Inflammatory macrophage treated with lipopolysaccharide for 4 hours (primary cell): ENCODE measurements at regions not wholly inside any gene's neighbourhood (a gene's known extent, or its start where the extent isn't known, plus 50 kb on each side); places are given as distances from the start of the nearest gene placed in this dataset.
A peak's percentile ranks its signal among the peaks of the same experiment; 100 is the strongest.
"Not testable (repeated sequence)": the region's sequence is repeated elsewhere in the genome, so short reads cannot be mapped to it uniquely, and the experiment has no call there.

Experiments
- DNase-seq: peaks from one replicate; pipeline ENCODE4 v3.0.0-alpha.2; 2020

DNA sequence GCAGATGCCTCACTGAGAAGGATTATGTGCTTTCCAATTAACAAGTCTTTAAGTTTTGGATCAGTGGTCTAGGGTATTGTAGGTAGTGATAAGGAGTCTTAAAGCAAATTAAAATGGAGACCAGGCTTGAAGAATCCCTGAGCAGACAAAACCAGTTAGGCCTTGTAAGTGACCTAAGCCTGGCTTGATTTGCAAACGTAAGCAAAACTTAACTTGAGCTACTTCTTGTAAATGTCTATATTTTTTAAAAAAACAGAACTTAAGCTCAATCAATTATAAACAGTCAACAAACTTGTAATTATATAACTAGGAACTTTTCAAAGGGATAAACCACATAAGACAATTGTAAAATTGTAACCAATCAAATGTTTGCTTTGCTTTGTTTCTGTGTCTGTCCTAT is 72.7 kb upstream of the NALF2 start:
- no peak for DNase-seq

DNA sequence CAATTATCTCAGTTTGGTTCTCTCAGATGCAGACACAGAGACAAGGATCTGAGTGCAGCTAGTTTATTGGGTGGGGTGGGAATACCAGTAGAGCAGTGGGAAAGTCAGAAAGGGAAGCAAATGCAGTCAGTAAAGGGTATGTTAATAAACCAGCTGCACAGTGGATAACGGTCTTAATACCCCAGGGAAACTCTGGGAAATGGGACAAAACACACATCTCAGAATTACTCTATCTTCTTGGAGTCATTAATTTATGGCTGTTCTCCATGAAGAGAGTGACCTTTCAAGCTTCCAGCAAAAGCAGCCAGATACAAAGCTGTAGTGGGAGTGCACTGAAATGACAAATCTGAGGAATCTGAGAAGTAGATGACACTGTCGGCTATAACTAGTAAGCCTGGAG is 73.3 kb upstream of the NALF2 start:
- no peak for DNase-seq

DNA sequence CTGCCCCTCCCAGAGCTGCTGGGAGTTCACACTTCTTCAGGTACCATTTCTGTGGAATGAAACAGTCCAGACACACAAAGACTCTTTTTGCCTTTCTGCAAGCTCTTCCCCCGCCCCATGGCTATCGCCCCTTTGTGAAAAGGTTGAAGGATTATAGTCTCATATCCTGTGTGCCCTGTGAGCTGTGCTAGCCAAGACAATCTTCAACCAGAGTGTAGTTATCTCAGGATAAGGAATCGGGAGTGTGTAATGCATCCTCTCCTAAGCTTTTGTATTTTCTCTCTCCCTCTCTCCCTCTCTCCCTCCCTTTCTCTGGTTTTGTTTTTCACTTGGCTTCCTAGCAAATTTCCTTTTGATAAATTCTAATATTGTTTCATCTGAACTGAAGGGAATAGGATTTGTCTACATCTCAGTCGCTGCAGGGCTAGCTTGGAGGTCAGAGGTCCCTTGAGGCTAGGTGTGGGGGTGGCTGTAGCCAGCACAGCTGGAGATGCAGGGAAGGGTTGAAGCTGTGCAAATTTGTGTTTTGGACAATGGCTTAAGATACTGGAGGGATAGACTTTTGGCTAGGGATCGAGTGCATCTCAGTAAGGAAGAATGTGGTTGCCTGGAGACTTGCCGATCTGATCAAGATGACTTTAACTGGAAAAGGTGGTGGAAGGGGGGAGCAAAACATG is 74.6 kb upstream of the NALF2 start:
- DNase-seq = no peak

DNA sequence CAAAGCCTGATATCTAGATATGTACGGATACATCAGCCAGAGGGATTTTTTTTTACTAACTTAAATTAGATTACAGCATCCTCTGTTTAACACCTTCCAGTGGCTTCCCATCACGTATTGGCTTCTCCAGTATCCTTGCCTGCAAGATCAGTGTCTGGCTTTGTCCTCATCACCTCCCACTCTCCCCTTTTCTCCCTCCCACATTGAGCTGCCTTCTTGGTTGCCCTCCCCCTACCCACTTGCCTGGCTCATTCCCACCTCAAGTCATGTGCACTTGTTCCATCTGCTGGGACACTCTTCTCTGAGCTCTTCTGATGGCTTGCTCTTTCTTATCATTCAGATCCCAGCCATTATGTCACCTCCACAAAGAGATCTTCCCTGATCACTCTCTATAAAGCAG is 75.9 kb upstream of the NALF2 start:
- DNase-seq = no peak

DNA sequence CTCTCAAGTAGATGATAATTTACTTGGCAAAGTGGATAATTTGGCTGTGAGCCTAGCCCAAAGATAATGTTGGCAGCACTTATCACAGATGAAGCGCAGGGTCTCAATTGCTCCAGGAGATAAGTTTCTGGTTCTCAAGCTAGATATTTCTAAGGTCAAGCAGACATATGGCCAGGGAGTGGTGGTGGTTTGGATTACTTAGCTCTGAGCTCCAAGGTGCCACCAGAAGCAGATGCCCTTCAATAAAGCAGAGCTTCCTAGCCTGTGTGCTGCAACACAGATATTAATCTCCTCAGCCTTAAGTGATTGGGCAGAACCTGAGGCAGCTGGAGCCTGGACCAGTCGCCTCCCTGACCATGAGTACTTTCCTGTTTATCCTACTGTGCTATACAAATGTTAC is 79.2 kb upstream of the NALF2 start:
- DNase-seq = no peak

DNA sequence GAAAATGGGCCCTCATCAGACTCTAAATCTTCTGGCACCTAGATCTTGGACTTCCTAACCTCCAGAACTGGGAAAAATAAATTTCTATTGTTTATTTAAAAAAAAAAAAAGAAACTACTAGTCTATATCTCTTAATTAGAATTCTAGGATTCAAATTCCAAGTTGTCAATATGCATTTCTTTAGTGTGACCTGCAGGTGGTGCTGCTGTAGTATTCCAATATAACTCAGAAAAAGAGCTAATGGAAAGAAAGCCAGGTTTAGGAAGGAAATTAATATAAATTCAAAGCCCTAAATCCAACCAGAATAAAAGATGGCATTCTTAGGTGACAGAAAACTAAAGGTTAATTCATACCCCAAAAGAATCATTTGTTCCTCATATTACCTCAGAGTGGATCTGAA is 80.0 kb upstream of the NALF2 start:
- peak; percentile 0 for DNase-seq

DNA sequence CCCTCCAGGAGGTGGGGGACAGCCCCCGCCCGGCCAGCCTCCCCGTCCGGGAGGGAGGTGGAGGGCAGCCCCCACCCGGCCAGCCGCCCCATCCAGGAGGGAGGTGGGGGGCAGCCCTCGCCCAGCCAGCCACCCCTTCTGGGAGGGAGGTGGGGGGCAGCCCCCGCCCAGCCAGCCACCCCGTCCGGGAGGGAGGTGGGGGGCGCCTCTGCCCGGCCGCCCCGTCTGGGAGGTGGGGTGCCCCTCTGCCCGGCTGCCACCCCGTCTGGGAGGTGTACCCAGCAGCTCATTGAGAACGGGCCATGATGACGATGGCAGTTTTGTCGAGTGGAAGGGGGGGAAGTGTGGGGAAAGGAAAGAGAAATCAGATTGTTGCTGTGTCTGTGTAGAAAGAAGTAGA is 81.9 kb upstream of the NALF2 start:
- not testable (repeated sequence) for DNase-seq

DNA sequence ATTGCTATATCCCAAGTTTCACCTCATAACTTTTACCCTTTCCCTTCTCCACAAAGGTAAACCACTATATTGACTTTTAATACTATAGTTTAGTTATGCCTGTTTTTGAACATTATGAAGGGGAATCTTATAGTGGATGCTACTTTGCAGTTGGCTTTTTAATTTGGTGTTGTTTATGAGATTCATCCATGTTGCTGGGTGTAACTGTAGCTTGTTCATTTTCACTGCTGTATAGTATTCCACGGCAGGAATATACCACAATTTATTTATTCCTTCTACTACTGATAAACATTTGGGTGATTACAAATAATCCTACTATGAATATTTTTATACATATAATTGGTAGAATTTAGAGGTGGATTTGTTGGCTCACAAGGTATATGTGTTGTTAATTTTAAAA is 88.4 kb upstream of the NALF2 start:
- no peak for DNase-seq

DNA sequence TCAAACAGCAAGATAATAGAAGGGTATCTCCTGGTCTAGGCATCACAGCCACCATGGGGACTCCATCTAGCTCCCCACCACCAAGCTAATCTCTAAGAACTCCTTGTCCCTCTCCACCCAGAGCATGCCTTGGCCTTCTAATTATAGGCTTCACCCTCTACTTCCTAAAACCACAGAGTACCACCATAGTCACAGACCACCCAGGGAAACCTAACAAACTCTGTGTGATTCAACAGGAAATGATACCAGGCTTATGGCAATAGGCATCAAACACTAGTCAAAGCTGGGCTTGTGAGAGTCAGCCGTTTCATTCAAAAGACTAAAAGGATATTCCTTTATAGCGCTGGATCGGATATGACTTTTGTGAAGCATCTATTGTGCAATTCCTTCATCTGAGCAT is 91.5 kb upstream of the NALF2 start:
- DNase-seq = no peak

DNA sequence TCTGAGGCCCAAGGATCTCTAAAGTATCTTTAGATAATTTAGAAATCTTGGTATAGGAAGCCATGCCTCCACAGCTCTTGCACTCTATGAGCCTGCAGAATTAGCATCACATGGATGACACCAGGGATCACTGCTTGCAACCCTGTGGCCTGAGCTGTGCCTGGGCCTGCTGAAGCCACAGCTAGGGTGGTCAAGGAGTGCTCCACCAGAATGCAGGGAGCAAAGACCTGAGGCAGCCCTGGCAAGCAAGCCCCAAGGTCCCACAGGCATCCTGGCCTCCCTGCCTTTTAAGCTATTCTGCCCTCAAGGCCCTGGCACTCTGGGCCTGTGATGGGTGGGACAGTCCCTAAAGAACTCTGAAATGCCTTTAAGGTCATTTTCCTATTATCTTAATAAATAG is 105.2 kb upstream of the NALF2 start:
- DNase-seq = no peak

DNA sequence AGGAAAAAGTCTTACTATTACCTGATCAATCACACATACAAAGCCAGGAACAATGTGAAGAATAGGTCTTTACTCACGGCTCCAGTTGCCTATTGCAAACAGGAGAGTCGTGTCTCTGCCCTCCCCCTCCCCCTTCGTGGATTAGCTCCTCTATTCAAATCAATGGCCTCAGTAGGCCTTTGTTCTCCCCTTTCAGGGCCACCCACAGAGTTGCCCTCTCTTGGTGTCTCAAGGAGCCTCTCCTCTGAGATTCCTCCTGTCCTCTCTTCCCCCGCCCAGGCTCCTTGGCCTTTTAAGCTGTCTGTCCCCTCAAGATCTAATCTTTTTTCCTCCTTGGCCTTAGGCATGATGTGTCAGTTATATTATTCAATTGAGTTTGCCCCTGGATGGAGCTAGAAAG is 107.2 kb upstream of the NALF2 start:
- no peak for DNase-seq

DNA sequence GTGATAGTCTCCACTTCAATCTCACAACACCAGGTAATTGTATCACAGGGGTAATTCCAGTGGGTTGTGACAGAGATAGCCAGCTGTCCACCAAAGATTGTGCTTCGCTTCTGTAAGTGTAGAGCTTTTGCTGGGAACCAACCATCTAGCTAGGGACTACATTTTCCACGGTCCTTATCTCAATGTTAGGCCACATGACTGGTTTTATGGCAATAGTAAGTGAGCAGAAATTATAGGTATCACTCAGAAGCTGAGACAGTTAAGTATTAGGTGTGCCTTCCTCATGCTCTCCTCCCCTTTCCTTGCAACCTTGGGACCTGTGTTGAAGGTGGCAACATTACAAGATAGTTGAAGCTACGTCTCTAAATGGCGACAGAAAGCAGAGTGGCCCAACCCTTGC is 108.8 kb upstream of the NALF2 start:
- DNase-seq = no peak

DNA sequence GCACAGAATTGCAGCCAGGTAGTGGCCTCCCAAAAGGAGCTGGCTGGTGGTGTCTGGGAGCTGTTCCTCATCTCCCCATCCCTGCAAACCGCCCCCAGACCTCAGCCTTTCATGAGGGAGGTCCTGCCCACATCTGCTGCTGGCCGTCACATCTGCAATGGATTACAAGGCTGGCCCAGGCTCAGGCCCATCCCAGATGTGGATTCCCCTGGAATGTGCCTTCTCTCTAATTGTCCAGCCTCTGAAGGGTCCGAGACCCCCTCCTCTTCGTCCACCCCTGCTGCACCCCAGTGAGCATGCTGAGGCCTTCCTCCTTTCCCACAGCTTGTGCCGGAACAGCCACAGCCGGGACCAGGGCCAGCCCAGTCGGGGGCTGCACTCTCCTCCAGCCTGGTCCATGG is 115.0 kb upstream of the NALF2 start:
- no peak for DNase-seq

DNA sequence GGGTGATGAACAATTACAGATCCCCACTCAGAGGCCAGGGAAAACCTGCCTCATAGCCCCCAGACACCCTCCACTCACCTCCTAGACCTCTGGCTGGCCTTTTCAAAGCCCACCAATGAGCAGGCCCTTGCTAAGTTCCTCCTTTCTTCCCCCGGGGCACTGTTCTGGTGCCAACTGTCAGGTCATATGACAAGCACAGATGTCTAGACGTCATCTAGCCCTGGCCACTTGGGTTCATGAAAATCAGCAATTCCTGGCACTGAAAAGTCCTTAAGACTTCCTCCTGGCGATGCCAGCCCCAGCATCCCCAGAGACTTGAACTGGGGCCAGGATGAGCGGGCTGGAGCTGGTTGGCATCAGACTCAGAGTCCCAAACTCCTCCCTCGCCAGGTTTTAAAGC is 115.6 kb upstream of the NALF2 start:
- DNase-seq = no peak

DNA sequence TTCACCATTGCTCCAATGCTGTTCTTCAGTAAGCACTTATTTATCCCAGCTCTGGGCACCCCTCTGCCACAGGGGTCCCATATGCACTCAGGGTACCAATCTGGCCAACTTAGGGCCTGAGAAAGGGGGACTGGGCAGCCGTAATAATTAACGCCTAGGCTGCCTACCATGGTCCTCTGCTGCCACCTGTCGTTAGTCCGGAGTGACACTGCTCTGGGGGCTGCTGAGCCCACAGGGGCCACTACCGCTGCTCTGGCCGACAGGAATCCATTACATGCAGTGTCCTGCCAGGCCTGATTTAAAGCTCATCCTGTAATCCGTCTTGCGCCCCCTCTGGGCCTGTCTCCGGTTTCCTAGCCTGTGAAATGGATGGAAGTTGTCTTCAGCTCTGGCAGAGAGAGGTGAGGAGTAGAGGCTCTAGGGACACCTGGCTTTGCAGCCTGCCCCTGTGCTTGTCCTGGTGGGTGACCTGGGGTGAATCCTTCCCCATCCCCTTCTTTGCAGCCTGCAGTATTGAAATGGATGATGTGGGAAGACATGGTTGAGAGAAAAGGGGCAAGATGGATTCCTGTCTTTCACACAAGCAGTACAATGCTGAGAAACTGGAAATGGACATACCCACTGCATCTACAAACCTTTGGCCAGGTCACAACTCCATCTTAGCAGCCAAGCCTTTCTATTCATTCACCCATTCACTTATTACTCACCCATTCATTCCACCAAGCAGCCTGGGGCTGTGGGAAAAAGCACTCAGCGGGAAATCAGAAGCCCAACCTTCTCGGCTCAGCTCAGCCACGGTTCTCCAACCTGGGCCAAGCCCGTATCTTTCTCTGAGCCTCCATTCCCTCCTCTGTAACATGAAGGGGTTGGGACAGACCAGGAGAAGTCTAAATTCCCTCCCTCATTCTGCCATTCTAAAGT is 116.3 kb upstream of the NALF2 start:
- peak; percentile 10 for DNase-seq

DNA sequence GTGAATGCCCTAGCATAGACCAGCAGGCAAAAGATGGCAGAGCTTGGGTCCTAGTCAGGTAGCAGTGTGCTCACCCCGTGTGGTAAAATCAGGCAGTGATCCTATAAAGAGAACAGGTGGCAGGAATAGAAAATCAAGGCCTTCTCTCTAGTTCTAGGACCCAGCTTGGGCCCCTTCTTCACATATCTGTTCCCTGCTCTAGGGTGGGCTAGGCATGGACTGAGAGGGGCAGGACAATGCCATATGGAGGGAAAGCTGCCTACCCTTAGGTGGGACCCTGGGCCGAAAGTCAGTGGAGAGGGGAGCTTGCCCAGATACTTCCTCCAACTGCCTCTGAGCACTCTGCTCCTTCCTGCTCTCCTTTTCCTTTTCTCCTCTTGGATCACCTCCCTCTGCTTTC is 117.4 kb upstream of the NALF2 start:
- no peak for DNase-seq

DNA sequence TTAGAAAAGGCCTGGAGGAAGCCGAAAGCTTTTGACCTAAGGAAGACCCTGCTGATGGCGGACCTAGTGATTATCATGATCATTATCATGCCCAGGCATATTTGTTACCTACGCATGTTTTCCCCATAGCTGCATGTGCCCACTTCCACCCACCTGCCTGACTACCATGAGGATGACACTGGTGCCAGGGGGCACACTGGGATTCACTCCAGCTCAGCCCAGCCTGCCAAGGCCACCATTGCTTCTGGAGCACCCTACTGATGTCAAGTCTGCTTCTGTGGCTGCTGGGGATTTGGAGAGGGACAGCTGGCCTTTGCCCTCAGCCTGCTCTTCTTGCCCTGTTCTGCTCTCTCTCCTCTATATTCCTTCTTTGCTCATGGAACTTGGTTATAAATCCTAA is 124.7 kb upstream of the NALF2 start:
- DNase-seq = no peak

DNA sequence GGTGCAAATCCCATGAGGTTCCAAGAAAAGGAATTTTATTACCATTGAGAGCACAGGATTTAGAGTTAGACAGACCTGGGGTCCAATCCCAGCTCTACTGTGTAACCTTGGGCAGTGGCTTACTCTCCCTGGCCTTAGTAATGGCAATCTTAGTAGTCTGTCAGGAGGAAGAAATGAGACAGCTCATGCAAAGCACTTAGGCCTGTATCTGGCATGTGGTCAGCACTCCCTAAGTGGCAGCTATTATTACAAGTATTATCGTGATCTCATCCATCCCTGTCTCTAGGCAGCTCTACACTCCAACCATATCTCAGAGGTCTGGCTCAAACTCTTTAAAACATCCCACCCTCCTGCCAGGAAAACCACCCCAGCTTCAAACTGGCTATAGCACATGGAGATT is 129.6 kb upstream of the NALF2 start:
- no peak for DNase-seq

DNA sequence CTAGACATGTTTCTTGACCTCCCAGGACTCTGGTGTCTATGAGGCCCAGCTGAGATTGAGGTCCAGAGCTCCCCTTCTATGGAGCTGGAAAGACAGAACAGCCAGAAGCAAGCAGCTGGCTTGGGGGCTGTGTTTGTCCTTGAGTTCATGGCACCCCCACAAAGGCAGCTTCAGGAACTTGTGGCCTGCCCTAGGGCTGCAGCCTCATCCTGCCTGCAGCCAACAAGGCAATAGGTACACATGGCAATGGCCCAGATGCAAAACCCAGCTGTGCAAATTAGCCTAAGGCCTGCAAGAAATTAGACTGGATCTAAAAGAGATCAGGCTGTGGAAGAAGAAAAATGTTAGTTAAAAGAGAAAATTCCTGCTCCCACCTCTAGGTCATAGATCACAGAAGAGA is 131.7 kb upstream of the NALF2 start:
- no peak for DNase-seq

DNA sequence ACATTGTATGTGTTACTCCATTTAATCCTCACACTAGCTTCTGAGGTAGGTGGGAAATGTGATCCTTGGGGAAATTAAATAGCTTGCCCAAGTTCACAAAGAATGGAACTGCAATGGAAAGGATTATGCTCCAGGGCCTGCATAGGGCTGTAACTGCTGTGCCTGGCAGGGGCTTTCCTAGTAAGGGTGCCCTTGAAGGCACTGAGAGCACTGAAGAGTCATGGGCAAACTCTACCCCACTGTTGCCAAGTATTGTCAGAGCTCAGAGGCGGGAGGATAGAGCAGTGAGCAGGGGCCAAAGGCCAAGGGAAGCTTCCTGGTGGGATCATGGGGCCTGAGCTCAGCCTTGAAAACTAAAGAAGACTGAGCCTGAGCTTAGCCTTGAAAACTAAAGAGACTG is 133.0 kb upstream of the NALF2 start:
- no peak for DNase-seq

DNA sequence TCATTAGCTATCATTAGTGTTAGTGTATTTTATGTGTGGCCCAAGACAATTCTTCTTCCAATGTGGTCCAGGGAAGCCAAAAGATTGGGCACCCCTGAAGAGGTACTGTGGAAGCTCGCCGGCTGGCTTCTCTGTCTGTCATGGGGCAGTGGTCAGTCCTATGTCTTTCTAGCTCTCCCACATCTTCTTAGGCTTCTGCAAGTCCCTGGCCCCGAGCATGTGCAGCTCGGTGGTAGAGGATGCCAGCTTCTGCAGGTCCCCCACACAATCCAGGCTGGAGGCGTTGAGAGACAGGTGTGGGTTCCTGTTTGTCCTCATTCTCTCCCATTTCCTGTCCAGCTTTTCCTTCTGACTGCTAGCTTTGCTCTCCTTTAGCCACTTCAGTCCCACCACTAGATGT is 134.1 kb upstream of the NALF2 start:
- DNase-seq = no peak

DNA sequence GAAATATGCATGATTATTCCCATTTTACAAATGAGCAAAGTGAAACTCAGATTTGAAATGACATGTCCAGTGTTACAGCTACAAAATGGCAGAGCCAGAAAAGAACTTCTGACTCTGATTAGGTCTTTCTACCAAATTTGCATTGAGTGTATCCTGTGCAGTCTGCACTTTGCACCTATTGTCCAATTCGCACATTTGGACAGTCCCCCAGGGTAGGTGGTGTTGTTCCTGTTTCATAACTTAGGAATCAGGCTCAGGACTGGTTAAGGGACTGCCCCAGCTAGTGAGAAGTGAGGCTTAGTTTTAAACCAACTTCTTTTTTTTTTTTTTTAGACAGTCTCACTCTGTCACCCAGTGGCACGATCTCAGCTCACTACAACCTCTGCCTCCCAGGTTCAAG is 137.9 kb upstream of the NALF2 start:
- no peak for DNase-seq

DNA sequence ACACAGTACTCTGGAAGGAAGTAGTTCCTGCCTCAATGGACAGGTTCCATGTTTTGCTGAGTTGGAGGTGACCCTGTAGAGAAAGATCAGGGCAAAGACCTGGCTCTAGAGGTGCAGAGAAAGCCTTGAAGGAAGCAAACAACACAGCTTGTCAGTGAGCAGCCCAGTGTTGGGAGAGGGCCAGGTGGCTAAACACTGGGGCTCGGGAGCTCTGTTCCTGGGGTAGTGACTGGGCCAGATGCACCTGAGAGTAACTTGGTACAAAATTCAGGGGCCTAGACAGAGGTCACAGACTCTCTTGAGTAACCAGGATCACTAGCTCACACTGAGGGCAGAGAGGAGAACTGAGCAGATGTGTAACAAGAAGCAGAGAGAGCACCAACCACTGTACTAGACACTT is 138.4 kb upstream of the NALF2 start:
- no peak for DNase-seq

DNA sequence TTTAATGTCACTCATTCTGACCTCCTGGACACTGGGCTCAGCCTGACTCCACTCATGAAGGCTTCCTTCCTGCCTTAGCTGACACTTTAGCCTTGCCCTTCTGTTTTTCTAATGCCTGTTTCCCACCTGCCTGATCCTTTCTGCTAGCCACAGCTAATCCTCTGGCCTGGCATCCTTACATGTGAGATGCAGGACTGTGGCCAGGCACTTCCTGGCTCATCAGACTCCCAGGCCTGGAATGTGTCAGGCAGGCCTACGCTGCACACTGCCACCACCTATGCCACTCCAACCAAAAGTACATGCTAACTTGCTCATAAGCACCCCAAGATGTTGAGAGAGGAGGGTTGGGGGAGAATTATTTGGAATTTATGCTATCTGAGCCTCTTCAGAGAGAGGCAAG is 138.8 kb upstream of the NALF2 start:
- DNase-seq = no peak

DNA sequence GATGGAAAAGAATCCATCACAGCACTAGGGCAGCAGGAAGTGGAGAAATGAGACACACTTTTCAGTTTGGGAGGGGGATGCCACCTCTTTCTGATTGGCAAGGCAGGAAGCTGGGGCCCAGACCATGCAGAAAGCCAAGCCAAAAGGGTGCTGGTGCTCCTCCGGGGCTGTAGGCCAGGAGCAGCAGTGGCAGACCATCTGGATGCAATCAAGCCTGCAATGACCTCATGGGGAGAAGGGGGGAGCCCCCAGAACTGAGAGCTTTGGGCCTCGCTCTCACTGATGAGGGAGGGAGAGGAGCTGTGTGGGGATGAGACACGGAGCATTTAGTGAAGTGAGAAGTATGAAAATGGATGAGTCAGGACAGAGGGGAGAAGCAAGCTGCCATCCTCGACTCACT is 141.3 kb upstream of the NALF2 start:
- no peak for DNase-seq
